Stimulated activated CD8-positive, alpha-beta memory T cell treated with anti-CD3 and anti-CD28 coated beads, Interleukin-4, amount 100 ng/mL, for 48 hours (primary cell): ENCODE measurements at regions not wholly inside any gene's neighbourhood (a gene's known extent, or its start where the extent isn't known, plus 50 kb on each side); places are given as distances from the start of the nearest gene placed in this dataset.
"Not testable (repeated sequence)": the region's sequence is repeated elsewhere in the genome, so short reads cannot be mapped to it uniquely, and the experiment has no call there.

ENCODE experiments used
- DNase-seq: peaks from one replicate; pipeline ENCODE4 v3.0.0-alpha.2; 2020

DNA sequence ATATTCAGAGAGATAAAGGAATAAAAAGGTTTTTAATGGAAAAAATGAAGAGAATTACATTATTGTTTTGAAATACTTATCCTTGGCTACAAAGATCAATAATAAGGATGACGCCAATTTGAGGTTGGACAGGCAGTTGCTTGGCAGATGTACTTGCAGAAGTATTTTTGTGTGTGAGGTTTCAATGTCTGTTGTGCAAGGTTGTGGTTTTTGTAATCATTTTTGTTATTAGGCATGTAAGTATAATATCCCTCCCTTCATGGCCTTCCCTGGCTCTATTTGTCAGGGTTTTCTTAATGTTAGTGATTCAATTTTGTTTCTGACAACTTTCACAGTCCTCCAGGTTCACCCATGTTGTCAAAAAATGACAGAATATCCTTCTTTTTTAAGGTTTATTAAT lies 105.9 kb downstream of the OTOL1 start:
- no peak for DNase-seq

DNA sequence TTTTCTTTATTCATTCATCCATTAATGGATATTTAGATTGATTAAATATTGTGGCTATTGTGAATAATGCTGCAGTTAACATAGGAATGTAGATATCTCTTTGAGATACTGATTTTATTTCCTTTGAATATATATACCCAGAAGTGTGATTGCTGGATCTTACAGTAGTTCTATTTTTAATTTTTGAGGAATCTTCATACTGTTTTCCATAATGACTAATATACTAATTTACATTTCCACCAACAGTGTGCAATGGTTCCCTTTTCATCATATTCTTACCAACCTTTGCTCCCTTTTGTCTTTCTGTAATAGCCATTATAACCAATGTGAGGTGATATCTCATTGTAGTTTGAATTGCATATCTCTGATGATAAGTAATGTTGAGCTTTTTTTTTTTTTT lies 106.3 kb downstream of the OTOL1 start:
- no peak for DNase-seq

DNA sequence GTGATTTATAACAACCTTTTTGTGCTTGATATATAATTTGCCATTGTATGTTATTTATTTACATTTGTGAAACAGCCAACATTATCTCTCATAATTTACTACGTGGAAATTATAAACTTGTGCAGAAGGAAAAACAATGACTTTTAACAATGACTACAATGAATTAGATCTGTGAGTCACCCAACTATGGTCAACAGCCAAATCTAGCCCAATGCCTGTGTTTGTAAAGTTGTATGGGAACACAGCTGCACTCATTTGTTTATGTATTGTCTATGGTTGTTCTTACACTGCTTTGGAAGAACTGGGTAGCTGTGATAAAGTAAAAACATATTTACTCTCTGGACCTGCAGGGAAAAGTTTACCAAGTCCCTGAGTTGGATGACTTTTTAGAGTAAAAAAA lies 110.4 kb downstream of the OTOL1 start:
- no peak for DNase-seq

DNA sequence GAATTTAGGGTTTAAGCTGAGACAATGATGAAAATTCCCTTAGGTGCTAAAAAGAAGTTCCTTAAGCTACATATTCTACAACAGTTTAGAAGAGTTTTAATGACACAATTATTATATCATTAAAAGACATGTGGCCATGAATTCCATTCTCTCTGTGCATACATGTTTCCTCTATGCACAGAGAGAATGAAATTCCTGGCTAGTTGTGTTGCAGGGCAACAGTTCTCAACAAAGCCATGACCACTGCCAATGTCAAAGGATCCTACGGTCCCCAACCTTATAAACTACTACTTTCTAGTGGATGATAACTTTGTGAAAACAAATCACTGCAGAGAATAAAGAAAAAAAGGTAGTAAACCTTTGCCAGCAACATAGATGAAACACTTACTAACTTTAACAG lies 122.7 kb downstream of the OTOL1 start:
- DNase-seq, result no peak

DNA sequence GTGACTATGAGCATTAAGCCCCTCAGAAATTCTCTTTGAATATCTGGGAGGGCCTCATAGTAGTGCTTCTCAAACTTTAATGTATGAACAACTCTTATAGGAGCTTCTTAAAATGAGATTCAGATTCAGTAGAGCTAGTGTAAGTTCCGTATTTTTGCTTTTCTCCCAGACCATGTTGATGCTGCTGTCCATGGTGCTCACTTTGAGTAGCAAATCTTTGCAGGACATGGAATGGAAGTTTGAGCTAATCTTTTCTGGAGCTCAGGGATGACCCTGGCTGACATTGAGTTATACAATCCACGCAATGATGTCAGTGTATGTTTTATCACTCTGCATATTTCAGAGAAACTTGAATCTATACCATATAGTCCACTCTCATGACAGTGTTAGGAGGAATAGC lies 134.2 kb downstream of the OTOL1 start:
- no peak for DNase-seq

DNA sequence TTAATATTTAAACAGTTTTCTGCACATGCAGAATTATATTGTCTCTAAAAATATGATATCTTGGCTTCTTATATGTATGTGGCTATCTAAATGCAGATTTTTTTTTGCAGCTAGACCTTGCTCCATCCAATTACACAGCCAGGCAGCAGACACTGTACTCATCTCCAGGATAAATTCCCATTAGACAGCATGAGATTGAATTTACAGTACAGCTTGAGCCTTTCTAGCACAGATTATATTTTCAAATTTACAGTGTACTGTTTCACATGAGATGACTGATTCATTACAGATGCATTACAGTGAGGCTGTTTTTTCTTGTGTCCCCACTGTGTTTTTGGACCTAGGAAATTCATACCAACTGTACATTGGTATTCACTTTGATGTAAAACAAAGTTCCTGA lies 134.9 kb downstream of the OTOL1 start:
- DNase-seq, result no peak

DNA sequence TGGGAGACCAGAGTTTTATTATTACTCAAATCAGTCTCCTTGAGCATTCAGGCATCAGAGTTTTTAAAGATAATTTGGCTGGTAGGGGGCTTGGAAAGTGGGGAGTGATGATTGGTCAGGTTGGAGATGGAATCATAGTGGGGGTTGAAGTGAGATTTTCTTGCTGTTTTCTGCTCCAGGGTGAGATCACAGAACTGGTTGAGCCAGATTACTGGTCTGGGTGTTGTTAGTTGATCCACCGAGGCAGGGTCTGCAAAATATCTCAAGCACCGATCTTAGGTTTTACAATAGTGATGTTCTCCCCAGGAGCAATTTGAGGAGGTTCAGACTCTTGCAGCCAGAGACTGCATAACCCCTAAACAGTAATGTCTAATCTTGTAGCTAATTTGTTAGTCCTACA lies 141.0 kb downstream of the OTOL1 start:
- no peak for DNase-seq

DNA sequence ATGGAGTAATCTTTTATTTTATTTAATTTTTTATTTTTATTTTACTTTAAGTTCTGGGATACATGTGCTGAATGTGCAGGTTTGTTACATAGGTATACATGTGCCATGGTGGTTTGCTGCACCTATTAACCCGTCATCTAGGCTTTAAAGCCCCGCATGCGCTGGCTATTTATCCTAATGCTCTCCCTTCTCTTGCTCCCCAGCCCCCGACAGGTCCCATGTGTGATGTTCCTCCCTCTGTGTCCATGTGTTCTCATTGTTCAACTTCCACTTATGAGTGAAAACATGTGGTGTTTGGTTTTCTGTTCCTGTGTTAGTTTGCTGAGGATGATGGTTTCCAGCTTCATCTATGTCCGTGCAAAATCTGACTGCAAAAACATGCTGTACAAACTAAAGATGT lies 142.5 kb downstream of the OTOL1 start:
- not testable (repeated sequence) for DNase-seq

DNA sequence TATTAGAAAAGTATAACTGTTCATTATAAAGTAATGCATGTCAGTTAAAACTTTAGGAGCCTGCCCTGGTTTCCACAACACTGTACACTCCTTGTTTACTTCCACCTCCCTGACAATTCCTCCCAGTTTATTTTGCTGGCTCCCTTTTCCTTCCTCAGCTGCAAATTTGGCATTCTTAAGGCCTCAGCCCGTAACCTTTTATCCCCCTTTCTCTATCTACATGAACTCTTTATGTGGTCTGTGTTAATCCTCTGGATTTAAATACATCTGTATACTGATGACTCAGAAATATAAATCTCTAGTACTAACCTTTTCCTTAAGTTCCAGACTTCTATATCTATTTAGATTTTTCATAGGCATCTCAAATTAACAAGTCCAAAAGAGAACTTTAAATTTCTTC lies 143.6 kb downstream of the OTOL1 start:
- DNase-seq, result no peak

DNA sequence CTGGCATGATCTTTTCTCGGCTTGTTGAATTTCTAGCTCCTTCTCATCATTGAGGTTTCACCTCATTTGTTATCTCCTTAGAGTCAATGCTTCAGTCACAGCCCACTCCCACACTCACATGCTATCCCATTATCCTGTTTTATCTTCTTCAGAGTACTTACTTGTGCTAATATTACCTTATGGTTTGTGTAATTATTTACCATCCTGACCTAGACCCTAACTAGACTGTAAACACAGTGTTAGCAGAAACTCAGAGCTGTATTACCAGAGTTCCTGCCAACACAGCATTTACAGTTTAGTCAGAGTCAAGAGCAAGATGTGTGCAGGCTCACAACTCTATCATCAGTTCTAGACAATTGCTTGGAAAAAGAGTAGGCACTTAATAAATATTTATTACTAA lies 144.7 kb downstream of the OTOL1 start:
- DNase-seq, result no peak

DNA sequence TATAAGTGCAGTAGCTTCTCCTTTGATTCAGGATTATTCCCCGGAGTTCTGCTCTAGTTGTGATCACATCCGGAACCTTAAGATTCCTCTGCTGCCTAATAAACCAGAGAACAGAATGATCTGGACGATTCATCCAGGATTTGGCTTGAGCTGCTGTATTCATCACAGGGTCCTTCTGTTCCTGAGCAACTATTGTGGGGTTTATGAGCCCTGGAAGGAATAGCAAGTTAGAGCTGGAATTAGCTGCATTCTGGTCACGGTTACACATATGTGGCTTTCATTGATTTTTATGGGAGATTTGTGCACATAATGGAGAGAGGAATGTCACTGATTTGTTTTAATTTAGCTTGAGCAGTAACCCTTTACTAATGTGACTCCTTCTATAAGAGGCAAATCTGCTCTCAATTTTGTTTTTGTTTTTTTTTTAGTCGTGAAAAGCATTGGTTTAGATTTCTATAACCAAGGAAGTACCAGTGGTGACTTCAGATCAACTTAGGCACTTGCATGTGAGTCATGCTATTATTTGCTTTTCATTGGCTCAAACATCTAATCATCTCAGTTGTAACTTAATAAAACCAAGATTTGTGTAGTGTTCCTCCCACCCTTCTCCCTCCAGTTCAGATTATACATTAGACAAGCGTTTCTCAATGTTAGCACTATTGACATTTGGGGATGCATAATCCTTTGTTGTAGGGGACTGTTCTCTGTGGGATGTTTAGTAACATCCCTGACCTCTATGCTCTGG lies 148.5 kb downstream of the OTOL1 start:
- no peak for DNase-seq

DNA sequence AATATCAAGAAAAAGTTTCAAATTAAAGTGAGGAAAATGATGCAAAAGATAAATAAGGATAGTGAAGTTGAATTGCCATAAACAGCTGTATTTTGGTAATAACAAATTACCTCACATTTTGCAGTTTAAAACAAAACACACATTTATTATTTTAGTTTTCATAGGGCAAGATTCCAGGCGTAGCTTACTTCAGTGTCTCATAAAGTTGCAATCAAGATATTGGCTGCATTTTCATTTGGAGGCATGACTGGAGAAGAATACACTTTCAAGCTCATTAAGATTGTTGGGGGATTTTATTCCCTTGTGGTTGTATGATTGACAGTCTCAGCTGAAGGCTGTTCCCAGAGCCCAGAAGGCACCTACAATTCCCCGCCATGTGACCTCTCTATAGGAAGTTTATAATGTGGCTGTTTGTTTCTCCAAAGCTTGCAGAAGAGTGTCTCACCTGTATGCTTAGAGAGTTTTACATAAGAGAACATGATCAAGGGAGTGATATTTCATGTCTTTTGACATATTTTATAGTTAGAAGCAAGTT lies 151.4 kb downstream of the OTOL1 start:
- no peak for DNase-seq

DNA sequence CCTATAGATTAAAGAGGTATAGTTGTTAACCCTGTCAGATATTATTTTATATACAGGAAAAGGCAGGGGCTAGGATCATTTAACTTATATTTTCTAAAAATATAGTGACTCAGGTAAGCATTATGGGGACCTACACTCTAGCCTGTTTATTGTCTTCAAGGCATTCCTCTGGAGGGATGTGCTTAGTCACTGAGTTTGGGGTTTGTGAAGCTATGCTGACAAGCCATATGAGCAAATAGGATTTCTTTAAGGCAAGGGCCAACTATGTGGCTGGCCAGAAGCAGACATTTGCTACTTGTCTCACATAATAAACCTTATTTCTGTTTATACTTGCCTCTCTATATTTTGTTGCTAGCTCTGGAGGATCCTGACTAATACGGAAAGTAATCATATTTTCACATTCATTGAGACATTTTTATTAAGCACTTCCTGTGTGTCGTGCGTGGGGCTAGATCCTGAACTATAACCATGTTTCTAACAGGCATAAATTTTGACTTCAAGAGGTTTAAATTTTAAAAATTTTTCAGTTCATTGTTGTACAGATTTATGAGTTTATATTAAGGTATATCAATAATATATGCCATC lies 153.4 kb downstream of the OTOL1 start:
- DNase-seq, result no peak

DNA sequence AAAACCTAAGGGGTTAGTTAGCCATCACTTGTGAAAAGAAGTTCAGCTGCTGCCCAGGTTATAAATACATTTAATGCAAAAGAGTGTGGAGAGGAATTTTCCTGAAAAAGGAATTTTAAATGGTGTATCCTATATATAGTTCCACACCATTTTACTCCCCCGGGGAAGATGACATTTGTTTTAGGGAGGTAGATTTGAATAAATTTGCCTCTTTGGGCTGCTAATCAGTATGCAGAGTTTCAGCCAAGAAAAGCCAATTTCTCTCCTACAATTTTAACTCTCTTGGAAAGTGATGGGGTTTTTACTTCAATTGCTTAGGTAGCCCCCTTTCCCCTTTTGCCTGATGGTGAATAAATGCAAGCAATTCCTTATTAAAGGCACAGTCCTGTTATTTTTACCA lies 161.2 kb downstream of the OTOL1 start:
- DNase-seq, result no peak

DNA sequence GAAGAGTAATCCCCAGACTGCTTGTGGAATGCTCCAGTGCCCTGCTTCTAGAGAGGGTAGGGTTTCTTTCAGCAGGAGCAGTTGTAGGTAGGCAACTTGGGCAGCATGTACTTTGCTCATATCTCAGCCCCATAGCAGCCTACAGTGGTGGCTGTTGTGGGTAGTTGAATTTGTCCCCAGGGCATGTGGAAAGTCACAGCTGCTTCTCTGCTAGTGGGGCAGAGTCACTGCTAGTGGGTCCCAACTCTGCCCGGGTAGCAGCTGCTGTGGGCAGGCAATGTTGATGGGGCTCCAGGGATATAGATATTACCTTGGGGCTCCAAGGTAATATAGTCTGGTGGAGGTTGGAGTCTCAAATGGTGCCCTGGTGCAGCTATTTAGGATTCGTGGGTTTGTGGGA lies 174.5 kb downstream of the OTOL1 start:
- DNase-seq, result no peak

DNA sequence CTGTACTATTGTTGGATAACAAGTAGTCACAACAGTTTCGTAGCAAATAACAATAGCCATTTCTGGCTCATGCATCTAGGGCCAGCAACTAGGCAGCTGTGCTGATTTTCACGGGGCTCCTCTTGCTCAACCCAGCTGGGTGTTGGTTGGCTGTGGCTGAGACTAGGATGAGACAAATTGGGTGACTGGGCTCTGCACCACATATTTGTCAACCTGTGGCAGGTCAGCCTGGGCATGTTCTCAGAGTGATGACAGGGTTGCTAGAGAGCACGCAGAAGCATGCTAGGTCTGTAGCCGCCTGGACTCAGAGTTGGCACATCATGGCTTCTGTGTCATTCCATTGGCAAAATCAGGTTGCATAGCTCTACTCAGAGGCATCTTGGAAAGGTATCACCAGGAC lies 175.9 kb downstream of the OTOL1 start:
- DNase-seq, result no peak

DNA sequence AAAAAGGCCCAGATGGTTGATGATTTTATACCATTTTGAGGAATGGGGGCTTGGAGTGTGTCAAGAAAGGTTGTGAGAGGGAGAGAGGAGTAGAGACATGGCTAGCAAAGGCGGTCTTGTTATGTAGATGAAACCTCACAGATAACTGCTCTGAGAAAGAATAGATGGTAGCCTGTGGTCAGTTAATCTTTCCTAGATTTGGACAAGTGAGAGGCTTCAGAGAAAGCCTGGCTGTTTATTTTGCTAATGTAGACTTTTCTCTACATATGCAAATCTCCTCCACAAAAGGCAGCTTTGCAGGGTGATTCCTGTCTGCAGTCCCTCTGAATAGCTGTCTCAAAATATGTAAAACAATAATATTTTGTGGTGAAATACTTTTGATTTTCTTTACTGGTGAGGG lies 177.3 kb downstream of the OTOL1 start:
- DNase-seq, result no peak

DNA sequence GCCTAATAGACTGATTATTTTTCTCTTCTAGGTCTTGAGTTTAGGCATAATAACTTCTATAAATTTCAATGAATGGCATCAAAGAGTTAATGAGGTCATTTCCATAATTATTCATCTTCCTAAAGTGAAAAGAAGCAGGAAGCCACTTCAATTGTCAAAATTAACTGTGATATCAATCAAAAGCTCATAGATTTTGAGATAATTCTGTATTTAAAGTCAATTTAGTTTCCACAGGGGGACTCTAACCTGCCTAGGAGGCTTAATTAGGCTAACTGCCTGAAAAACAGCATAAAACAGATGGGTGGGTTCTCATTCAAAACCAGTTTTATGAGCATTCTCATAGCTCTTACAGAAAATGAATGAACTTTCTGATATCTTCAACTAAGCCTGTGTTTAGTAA lies 177.8 kb downstream of the OTOL1 start:
- no peak for DNase-seq

DNA sequence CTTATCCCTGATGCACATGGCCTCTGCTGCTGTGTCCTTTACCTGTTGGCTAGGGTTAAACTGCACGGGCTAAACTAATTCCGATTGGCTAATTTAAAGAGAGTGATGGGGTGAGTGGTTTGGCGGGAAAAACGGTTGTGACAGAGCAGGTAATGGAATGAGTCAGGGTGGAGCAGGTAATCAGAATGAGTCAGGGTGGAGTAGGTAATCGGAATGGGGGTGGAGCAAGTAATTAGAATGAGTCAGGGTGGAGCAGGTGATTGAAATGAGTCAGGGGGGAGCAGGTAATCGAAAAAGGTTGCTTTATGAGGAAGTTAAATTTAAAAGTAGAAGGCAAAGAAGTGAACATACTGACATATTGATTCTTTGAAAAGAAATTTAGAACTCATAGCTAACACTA lies 185.2 kb downstream of the OTOL1 start:
- DNase-seq, result not testable (repeated sequence)

DNA sequence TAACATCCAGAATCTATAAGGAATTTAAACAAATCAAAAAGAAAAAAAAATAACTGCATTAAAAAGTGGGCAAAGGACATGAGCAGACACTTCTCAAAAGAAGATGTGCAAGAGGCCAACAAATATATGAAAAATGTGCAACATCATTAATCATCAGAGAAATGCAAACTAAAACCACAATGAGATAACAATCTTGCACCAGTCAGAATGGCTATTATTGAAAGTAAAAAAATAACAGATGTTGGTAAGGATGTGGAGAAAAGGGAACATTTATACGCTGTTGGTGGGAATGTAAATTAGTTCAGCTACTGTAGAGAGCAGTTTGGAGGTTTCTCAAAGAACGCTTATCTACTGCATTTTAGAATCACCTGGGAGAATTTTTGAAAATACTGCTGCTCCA lies 186.1 kb downstream of the OTOL1 start:
- no peak for DNase-seq

DNA sequence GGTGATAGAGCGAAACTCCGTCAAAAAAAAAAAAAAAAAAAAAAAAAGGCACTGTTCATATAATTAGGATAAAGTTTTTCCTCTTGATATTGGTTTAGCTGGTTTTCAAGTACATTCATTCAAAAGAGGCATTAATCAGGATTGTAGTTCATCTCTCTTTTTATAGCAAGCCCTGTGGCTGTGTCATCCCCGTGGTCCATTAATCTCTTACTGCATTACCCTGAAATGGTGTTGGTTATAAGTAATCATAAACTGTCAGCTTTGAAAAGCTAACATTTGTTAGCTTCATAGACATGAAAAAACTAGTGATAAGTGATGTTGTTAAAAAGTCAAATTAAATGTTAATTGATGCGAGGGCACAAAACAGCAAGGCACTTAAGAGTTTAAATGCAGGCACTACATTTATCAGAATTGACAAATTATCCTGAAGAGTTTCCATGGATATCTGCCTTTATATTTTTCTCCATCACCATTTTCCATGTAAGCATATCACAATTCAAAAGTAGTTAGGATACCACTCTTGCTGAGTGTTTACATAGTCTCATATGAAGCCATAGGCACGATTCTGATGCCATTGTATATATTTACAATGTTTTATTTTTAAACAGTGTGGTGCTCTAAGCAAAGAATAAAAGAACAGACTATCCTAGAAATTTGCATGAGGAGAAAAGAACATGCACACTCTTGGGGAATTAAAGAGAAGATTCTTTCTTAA lies 193.1 kb downstream of the OTOL1 start:
- no peak for DNase-seq

DNA sequence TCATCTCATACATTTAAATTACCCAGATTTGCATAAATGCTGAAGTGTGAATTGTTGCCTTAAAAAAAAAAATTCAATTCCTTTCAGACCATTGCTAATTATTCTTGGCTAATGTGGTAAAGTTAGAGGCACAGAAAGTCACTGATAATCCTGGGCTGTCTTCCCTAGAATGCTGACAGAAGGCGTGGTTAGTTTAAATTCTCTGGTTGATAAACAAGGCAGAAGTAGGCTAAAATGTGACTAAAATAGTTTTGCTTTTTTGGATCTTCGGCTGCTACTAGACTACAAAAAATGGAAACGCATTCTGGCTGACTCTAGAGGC lies 193.7 kb downstream of the OTOL1 start:
- no peak for DNase-seq

DNA sequence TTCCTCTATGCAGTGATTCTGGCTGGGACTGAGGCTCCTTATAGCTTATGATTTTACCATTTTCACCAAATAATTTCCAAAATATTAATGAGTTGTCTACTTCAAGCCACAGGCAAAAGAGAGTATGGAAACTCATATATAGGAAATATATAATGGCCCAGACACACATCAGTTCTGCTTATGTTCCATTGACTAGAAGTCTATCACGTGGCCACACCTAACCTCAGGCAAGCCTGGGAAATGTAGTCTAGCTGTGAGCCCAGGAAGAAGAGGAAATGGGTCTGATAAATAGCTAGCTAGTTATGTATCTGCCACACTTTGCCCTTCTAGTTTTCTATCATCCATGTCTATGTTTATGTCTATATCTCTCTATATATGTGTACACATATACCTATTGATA lies 195.1 kb downstream of the OTOL1 start:
- DNase-seq, result no peak
